Activated B cell treated with CpG ODN at 0.5 μM for 24 hours (primary cell): ENCODE measurements at regions not wholly inside any gene's neighbourhood (a gene's known extent, or its start where the extent isn't known, plus 50 kb on each side); places are given as distances from the start of the nearest gene placed in this dataset.

Experiments
- ATAC-seq: fragments of 200-7000 bp; cut with Tn5 transposase; one replicate; pipeline ENCODE4 v1.10.0; 2021; ENCODE audit warnings: low read depth, mild to moderate bottlenecking, moderate library complexity
- CTCF ChIA-PET: fragments of 350-600 bp; sonication (Branson Sonifier 250); formaldehyde crosslinking; loops from one replicate; lab custom pipeline; 2021; ENCODE audit warnings: antibody characterized with exemption; lab: Charles Lee
- POLR2A ChIA-PET: fragments of 350-600 bp; sonication (Branson Sonifier 250); formaldehyde crosslinking; loops from one replicate; lab custom pipeline; 2021; ENCODE audit warnings: antibody characterized with exemption; lab: Charles Lee
- DNase-seq: peaks from one replicate; pipeline ENCODE4 v3.0.0; 2022
- H3K27ac Mint-ChIP-seq: one replicate; pipeline ENCODE4 v1.8.0; 2020; ENCODE audit warnings: mixed read lengths
- H3K27me3 Mint-ChIP-seq: one replicate; pipeline ENCODE4 v1.8.0; 2021; ENCODE audit warnings: mixed read lengths
- H3K36me3 Mint-ChIP-seq: one replicate; pipeline ENCODE4 v1.8.0; 2021; ENCODE audit warnings: low read depth, mixed read lengths
- H3K4me1 Mint-ChIP-seq: one replicate; pipeline ENCODE4 v1.8.0; 2021; ENCODE audit warnings: mixed read lengths
- H3K4me3 Mint-ChIP-seq: one replicate; pipeline ENCODE4 v1.8.0; 2020; ENCODE audit warnings: mild to moderate bottlenecking, mixed read lengths
- H3K9me3 Mint-ChIP-seq: one replicate; pipeline ENCODE4 v1.8.0; 2020; ENCODE audit warnings: mixed read lengths
- intact Hi-C: fragments of 100-400 bp; cut with micrococcal nuclease; formaldehyde crosslinking; loops from one replicate; pipeline ENCODE4 v1.15.1; 2024
- TF ChIP-seq, protein P1 (sequence below): fragments of 200-600 bp; IDR thresholded peaks from one replicate; pipeline ENCODE4 v1.8.0; 2022; ENCODE audit warnings: antibody characterized with exemption, mild to moderate bottlenecking

DNA sequence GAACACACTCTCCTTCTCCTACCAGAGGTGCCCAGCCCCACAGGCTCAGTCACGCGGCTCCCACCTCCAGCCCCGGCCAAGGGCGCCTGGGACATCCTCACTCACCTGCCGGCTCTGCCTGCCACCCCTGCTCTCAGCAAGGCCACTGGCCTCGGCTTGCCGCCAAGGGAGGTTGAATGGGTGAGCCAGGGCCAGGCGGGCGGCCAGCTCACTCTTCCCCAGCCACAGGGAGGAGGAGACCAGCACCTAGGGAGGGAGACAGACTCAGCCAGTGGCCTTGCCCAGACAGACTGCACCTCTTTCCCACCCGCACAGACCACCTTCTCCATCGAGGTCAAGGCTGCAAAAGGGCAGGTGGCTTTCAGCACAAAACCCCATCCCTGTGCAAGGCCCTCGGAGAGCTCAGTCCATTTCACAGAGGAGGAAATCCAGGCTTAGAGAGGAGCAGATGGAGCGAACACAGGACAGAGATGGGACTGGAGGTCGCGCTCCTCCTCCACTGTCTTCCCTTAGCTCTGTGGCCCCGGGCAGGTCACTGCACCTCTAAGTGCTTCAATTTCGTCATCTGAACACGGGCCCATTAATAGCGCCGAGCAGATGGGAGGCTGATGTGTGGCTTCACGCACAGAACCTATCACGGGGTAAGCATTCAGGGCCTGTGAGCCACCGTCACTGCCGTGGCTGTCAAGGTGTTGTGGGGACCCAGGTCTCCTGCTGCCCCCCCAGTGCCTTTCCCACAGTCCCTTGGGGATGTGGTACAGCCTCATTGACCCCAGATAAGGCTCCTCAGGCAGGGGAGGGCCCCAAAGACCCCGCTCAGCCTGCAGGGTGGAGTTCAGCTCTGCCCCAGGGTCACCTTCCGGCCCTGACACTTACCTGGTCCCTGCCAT lies 56.1 kb downstream of the RMI2 start:
- ATAC-seq, result no peak
- no peaks in the 10 kb centered on the region for H3K36me3 Mint-ChIP-seq
- no peaks in the 10 kb centered on the region for H3K4me1 Mint-ChIP-seq
- no peak overlapping the region for H3K27ac Mint-ChIP-seq
- CTCF ChIA-PET, result interaction anchor here (1.5 kb wide), 1 partner anchor 240 kb away, joined by 4 read pairs; no protein-coding TSS in a partner anchor
- no peaks in the 10 kb centered on the region for H3K9me3 Mint-ChIP-seq
- no peaks in the 10 kb centered on the region for H3K27me3 Mint-ChIP-seq
- TF ChIP-seq, protein P1, sequence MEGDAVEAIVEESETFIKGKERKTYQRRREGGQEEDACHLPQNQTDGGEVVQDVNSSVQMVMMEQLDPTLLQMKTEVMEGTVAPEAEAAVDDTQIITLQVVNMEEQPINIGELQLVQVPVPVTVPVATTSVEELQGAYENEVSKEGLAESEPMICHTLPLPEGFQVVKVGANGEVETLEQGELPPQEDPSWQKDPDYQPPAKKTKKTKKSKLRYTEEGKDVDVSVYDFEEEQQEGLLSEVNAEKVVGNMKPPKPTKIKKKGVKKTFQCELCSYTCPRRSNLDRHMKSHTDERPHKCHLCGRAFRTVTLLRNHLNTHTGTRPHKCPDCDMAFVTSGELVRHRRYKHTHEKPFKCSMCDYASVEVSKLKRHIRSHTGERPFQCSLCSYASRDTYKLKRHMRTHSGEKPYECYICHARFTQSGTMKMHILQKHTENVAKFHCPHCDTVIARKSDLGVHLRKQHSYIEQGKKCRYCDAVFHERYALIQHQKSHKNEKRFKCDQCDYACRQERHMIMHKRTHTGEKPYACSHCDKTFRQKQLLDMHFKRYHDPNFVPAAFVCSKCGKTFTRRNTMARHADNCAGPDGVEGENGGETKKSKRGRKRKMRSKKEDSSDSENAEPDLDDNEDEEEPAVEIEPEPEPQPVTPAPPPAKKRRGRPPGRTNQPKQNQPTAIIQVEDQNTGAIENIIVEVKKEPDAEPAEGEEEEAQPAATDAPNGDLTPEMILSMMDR, result no peak
- no peak for DNase-seq
- POLR2A ChIA-PET, result interaction anchor here (0.9 kb wide), 1 partner anchor 11 kb away, joined by 3 read pairs; no protein-coding TSS in a partner anchor
- no peak overlapping the region for H3K4me3 Mint-ChIP-seq
- intact Hi-C loops, result no loop called here

DNA sequence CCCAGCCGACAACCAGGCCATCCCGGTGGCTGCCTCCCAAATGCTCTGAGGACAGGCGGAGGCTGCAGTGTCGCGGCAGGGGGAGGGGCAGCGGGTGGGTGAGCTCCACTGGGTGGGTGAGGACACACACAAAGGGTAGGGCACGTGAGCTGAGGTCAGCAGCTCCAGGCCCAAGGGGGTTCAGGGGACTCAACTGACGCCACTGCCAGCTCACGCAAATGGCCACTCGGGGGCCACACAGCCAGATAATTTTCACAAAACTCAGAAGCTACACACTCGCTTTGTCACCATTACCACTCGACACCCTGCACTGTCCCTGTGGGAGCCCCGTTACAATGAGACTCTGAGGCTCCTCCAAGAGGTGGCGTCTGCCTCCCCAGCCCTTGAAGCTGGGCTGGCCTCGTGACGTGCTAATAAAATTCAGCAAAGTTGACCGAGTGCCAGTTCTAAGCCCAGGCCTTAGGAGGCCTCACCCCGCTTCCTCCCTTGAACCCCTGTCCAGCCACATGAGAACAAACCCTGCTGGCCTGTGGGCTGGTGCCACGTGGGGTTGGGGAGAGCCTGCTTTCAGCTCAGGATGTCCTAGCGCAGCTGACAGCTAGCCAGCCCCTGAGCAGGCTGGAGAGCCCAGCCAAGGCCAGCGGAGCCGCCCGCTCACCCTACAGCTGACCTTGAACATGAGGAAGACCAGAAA lies 56.9 kb downstream of the RMI2 start:
- ATAC-seq (no peak), DNase-seq (no peak)
- H3K4me1 Mint-ChIP-seq, result no peaks in the 10 kb centered on the region
- H3K36me3 Mint-ChIP-seq, result no peaks in the 10 kb centered on the region
- intact Hi-C loops, result no loop called here
- H3K4me3 Mint-ChIP-seq, result no peak overlapping the region
- ChIA-PET CTCF (interaction anchor here (1.5 kb wide), 1 partner anchor 239 kb away, joined by 4 read pairs; no protein-coding TSS in a partner anchor), POLR2A (interaction anchor here (0.9 to 1.0 kb wide), 2 partner anchors 10 to 15 kb away, joined by 3 read pairs; no protein-coding TSS in a partner anchor)
- H3K27ac Mint-ChIP-seq, result no peak overlapping the region
- TF ChIP-seq, protein P1, result no peak
- H3K27me3 Mint-ChIP-seq, result no peaks in the 10 kb centered on the region
- H3K9me3 Mint-ChIP-seq, result no peaks in the 10 kb centered on the region

DNA sequence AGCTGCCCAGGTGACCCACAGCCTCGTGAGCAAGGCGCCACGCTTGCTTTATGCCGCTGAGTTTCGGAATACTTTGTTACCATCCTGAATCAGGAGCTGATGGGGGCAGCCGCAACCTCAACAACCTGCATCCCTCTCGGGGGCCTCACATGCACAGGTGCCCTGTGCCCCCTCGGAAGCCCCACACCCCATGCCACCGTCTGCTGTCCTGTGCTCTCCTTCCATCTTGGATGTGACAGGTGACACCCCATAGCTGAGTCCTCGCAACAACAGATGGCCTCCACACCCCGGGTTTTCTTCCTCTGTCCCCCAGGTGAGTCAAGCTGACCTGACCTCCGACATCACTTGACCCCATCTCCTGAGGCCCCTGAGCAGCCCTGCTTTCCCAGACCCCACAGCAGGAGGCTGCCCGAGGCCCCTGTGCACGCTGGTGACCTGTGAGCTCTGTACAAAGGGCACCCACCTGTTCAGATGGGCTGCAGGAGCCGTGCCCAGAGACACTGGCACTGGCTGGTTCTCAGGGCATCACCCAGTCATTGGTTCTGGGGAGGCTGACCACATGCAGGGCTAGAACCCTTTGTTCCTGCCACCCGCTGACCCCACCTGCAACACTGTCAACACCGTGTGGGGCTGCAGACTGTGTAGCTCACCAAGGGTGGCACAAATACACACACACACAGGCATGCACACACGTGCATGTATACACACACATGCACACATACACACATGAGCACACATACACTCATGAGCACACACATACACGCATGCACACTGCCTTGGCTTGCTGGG lies 57.7 kb downstream of the RMI2 start:
- TF ChIP-seq, protein P1, result no peak
- no peak for ATAC-seq
- no peak for DNase-seq
- CTCF ChIA-PET, result interaction anchor here (1.3 to 1.5 kb wide), 2 partner anchors 239 to 439 kb away, joined by 3 to 4 read pairs; no protein-coding TSS in a partner anchor
- no peaks in the 10 kb centered on the region for H3K27me3 Mint-ChIP-seq
- POLR2A ChIA-PET, result interaction anchor here (0.6 to 1.0 kb wide), 2 partner anchors 16 to 173 kb away, joined by 3 to 7 read pairs; no protein-coding TSS in a partner anchor
- H3K4me3 Mint-ChIP-seq, result no peak overlapping the region
- no peaks in the 10 kb centered on the region for H3K4me1 Mint-ChIP-seq
- intact Hi-C loops, result no loop called here
- H3K36me3 Mint-ChIP-seq, result no peaks in the 10 kb centered on the region
- no peak overlapping the region for H3K27ac Mint-ChIP-seq
- no peaks in the 10 kb centered on the region for H3K9me3 Mint-ChIP-seq

DNA sequence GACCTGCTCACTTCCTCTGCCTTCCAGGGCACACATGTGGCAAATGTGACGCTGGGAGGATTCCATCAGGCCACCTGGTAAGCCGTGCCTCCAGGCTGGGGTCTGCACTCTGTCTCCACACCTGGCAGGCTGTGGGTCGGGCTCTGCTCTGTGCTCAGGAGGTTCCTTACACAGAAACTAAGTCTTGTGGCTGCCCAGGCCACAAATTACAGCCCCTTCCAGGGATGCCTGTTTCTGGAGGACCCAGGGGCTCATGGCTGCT lies 58.2 kb downstream of the RMI2 start:
- intact Hi-C loops, result no loop called here
- ChIA-PET POLR2A (interaction anchor here (0.6 to 0.7 kb wide), 2 partner anchors 148 to 173 kb away, joined by 3 to 7 read pairs; partner anchors contain the start of gene SOCS1), CTCF (interaction anchor here (1.3 kb wide), 1 partner anchor 439 kb away, joined by 3 read pairs; no protein-coding TSS in a partner anchor)

More for the DNA sequence above, 58.2 kb downstream of the RMI2 start:
- Mint-ChIP-seq H3K36me3 (no peaks in the 10 kb centered on the region), H3K27me3 (no peaks in the 10 kb centered on the region), H3K27ac (no peak overlapping the region), H3K4me3 (no peak overlapping the region), H3K4me1 (no peaks in the 10 kb centered on the region), H3K9me3 (no peaks in the 10 kb centered on the region)
- no peak for ATAC-seq
- TF ChIP-seq, protein P1, result no peak
- no peak for DNase-seq
